ENCODE measurements at regions not wholly inside any gene's neighbourhood (a gene's known extent, or its start where the extent isn't known, plus 50 kb on each side); places are given as distances from the start of the nearest gene placed in this dataset.

DNA sequence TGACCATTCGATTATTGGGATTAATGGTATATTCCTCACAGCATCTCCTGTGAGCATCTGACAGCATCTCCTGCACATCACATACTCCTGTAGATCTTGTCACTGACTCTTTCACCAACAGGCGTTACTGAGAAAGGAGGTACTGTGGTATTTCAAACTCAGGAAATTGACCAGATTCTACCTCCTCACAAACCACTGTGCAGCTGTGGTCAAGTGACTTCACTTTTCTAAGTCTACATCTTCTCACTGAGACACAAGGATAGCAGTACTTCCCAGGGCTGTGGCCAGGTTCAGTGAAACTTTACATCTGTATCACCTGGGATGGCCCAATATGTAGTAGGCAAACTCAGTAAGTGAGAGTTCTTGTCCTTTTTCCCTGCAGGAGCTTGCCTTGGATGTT lies 332.3 kb upstream of the ADAMTSL1 start:
- no peak for TF ChIP-seq MAX (CRISPR knock-in tag; IDR thresholded peaks at IDR 0.05)
- no peak for TF ChIP-seq NR2C2 (CRISPR knock-in tag; IDR thresholded peaks at IDR 0.05)
- TF ChIP-seq, protein P1, sequence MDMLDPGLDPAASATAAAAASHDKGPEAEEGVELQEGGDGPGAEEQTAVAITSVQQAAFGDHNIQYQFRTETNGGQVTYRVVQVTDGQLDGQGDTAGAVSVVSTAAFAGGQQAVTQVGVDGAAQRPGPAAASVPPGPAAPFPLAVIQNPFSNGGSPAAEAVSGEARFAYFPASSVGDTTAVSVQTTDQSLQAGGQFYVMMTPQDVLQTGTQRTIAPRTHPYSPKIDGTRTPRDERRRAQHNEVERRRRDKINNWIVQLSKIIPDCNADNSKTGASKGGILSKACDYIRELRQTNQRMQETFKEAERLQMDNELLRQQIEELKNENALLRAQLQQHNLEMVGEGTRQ (CRISPR knock-in tag; IDR thresholded peaks at IDR 0.05), result no peak

Data from WTC11 (cell line).